MV-4-11 (cell line): ENCODE measurements at regions not wholly inside any gene's neighbourhood (a gene's known extent, or its start where the extent isn't known, plus 50 kb on each side); places are given as distances from the start of the nearest gene placed in this dataset.
"Not testable (repeated sequence)": the region's sequence is repeated elsewhere in the genome, so short reads cannot be mapped to it uniquely, and the experiment has no call there.

ENCODE experiments used
- DNase-seq: peaks from one replicate; lab custom pipeline; 2025; lab: John Stamatoyannopoulos, UW

DNA sequence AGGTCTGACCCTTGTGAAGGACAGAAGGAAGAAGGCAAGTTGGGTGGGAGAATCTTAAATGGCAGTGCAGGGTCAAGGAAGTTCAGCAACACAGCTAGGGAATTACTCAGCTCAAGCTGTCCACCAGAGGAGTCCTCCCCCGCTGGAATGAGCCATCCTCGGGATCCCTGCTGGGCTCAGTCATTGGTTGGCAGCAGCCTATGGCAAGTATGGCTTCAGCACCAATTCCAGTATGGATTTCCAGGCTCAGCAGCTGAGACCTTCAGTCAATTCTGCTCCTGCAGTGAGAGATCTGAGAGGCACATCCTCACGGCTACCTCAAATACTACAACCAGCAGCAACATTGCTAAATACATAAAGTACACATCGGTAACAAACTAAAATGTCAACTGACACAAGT is 280.6 kb upstream of the PIK3R1 start:
- no peak for DNase-seq

DNA sequence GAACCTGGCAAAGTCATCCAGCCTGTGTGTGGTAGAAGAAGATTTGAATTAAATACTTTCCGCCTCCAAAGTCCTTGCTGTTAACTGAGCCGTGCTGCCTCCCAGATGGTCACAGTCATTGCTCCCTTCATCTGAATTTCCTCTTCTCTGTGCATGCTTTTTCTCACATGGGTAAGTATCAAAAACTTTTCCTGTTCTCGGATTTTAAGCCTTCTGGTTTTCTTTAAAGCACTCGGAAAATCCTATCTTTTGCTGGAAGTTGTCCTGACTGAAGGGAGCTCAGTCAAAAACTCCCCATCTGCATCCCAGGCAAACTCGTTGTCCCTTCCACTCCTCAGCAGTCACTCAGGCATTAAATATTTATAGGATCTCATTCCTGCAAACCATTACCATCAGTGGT is 290.0 kb upstream of the PIK3R1 start:
- DNase-seq: no peak

DNA sequence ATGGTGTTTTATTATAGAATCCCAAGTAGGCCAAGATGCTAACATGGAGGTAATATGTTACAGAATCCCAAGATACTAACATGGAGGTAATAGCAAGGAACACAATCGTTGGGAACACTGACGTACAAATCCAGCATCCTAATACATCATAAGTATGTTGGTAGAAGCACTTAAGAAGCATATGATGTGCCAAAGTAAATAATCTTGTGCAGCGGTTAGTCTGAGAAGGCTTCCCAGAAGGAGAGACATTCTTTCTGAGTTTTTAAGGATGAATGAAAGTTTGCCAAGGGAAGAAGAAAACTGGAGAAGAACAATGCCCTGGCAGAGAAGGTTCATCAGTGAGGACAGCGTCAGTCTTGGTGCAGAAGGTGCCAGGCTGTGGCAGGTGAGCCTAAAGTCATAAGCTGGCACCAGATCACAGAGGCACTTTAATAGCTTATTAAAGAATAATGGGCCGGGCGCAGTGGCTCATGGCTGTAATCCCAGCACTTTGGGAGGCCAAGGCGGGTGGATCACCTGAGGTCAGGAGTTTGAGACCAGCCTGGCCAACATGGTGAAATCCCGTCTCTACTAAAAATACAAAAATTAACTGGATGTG is 294.5 kb upstream of the PIK3R1 start:
- no peak for DNase-seq

DNA sequence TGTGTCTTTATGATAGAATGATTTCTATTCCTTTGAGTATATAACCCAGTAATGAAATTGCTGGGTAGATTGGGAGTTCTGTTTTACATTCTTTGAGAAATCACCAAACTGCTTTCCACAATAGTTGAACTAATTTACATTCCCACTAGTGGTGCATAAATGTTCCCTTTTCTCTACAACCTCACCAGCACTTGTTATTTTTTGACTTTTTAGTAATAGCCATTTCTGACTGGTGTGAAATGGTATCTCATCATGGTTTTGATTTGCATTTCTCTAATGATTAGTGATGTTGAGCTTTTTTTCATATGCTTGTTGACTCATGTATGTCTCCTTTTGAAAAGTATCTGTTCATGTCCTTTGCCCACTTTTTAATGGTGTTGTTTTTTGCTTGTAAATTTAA is 296.0 kb upstream of the PIK3R1 start:
- not testable (repeated sequence) for DNase-seq

DNA sequence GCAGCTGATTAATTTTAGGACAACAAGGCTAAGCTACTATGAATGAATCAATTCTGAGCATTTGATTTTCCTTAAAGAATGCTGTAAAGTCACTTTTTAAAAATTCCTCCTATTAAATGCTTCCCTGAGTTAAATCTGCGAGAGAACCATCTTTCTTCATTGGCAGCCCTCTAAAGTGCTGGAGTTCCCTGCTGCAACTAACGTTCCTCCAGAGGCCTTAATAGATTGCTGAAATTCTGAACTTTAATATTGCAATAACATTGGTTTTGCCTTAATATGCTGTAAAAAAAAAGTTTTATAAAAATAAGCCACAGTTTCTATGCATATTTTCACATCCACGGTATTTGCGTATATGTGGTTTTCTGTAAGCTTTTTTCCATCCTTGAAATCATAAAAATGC is 298.0 kb upstream of the PIK3R1 start:
- no peak for DNase-seq

DNA sequence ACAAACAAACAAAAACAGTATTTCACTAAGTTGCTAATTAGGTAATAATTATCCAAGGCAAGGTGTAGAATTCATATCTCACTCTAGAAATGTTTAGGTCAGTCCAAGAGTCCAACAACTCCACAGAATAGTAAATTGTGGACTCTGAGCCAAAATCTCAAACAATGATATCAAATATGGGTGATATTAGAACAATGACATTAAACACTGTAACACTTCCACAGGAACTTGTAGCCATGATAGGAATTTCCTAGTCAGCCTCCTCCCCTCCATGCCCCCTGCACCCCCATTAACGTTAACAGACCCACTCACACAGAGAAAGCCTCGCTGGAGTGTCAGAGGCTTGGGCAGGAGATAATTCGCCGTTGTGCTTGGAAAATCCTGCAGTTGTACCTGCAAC is 305.0 kb upstream of the PIK3R1 start:
- DNase-seq: no peak

DNA sequence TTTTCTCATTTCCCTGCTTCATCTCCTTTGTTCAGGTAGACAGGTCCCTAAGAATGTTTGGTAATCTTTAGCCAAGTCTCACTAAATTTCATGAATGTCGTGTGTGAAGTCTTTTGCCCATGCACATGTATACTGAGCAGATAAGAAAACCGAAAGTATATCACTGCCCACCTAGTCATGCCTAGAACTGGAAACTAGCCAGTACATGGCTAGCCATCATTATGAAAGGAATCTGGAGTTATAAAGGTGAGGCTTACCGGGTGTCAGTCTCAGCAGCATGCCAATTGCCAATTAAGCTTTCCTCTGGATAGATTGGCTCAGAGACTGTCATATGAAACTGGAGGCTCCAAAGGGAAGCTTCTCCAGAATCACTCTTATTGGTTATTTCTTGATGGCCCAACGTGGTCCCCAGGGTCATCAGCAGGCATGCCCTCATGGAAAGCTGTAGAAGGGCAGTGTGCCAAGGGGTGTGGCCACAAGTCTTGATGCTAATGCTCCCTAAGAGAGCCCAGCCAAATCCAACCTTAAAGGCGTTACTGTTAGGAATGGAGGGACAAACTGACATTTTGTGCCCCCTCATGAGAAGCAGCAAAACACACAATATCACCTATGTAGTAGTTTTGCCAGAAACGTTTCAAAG is 307.3 kb upstream of the PIK3R1 start:
- DNase-seq: no peak

DNA sequence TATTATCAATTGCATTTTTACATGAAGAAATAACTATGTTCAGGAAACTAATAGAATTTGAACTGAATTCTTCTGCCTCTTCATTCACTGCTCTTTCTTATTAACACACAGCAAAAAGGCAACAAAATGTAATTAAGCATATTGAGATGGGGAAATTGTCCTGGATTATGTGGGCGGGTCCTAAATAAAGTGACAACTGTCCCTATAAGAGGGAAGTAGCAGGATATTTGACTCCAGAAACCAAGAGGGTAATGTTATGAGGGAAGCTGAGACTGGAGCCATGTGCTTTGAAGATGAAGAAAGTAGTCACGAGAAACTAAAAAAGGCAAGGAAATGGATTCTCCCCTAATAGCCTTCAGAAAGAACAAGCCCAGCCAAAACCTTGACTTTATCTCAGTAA is 311.2 kb upstream of the PIK3R1 start:
- DNase-seq: no peak

DNA sequence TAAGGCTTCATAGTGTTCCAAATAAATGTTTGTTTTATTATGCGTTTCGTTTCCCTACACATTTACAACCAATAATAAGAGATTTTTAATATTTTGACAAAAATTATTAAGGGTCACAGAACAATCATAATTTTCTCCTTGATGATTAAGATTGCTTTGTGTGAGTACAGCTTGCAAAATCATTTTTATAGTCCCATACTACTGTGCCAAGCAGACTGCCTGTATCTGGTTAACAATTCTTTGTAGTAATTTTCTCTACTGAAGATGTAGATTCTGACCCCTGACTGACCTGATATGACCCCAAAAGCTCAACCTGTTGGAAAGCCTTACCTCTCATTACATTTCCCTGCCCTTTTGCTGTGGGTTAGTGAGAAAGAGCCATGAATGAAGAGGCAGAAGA is 311.9 kb upstream of the PIK3R1 start:
- DNase-seq: no peak

DNA sequence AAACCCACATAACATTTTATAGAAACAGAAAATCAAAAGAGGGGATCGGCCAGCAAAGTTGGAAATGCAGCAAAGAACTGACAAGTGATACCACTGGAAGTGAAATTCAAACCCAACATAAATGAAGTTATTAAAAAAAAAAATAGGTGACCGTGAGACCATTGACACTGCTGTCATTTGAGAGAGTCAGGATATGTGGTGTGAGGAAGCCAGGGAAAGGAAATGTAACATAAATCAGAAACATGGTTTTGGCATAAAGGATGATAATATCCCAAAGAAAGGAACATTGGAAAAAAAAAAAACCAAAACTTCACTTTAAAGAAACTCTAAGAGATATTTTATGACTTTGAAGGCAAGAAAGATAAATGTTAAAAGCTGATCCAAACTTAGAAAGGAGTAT is 312.4 kb upstream of the PIK3R1 start:
- DNase-seq: no peak

DNA sequence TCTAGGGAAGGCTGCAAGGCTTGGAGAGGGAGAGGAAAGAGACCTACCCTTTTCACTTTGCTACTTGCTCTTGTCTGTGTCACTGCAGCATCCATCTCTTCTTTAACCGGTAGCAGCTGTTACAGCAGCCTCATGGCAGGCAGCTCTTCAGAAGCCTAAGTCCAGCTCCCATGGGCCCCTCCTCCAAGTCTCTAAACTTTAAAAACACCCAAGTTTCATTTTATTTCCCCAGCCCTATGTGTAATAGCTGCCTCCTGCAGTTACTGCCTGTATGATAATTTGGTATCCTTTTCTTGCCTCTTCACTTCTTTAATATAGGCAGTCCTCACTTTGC is 313.1 kb upstream of the PIK3R1 start:
- DNase-seq: no peak

DNA sequence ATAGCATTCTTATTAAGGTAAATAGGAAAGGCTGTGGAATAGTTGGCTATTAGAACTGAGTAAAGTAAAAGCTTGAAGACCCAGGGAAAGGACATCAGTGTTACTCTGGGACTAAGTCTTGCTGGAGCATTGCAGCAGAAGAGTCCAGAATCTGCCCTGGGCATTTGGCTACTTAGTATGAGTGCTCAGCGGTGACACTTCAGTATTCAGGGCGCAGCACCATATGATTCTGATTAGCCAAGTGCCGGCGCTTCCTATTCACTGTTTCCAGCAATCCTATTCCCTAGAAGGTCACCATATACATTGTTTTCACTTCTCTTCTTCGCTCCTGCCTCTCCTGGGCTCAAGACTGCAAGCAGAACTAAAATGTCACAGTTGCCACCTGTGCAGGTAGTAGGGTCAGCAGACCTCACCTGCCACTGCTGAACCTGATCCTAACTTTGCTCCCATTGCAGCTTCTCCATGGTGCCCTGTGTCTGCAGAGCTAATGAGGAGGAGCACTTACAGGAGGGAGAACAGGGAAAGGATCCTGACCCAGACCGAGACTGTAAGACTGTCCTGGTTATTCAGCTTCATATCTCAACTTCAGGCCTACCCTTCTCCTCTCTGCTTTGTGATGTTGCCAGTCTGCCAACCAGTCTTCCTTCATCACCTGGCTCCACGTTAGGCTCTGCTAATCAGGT is 313.6 kb upstream of the PIK3R1 start:
- DNase-seq: no peak

DNA sequence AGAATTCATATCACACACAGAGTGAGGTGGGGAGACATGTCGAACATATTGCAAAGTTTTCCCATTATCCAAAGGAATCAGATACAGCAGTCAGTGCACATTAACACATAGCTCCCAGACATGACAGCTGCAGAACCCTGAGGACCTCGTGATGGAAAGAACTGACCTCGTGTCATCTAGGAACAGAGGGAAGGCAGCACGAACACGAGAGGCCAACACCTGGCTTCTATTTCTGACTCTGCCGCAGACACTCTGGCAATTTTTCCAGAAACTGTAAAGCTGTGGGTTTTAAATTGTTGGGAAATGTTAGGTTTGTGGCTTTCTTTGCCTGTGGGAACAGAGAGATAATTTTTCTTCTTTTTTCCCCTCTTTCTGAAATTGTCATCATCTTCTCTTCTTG is 315.0 kb upstream of the PIK3R1 start:
- no peak for DNase-seq

DNA sequence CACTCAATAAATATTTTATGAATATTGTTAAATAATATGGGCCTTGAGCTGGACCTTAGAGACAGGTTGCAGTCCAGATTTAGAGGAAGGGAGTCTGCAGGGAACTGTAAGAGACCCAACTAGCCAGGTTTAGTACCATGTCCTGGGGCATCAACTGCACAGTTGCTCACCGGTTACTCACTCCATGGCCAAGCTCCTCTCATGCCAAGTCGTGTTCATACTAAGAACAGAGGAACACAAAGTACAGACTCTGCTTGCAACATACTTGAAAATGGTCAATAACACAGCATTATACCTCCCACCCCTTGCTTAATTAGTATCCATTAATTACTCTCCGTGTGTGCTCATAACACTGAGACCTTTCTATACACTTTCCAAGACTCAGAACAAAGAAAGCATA is 317.6 kb upstream of the PIK3R1 start:
- DNase-seq: no peak

DNA sequence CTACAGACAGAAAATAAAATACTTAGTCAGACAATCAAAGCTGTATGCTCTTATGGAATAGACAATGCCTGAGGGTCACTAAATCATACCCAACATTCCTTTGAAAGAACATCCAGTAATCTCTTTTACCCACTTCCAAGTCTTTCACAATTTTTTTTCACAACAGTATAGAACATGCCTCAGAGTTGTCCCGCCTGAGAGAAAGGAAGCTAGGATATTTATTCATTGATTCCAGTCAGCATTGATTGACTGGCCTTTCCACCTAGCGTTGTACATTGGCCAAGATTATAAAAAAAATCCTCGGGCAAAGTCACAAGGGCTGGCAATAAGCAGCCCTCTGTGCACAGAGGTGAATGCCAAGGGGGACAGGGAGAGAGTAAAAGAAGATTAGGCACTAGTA is 318.1 kb upstream of the PIK3R1 start:
- no peak for DNase-seq

DNA sequence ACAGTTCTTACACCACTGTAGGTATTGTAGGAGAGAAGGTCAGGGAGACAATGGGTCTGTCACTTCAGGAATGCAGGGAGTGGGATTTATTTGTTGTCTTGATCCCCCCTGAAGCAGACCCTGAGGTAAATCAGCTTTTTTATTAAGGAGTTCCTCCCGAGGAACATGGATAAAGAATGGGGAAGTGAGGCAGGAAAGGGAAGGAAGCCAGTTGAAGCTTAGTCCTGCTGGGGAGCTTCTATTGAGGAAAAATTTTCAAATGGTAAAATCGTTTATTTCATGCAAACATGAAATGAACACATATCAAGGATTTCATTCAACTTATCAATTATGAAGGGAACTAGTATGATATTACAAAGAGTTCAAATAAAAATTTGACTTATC is 318.6 kb upstream of the PIK3R1 start:
- DNase-seq: no peak

DNA sequence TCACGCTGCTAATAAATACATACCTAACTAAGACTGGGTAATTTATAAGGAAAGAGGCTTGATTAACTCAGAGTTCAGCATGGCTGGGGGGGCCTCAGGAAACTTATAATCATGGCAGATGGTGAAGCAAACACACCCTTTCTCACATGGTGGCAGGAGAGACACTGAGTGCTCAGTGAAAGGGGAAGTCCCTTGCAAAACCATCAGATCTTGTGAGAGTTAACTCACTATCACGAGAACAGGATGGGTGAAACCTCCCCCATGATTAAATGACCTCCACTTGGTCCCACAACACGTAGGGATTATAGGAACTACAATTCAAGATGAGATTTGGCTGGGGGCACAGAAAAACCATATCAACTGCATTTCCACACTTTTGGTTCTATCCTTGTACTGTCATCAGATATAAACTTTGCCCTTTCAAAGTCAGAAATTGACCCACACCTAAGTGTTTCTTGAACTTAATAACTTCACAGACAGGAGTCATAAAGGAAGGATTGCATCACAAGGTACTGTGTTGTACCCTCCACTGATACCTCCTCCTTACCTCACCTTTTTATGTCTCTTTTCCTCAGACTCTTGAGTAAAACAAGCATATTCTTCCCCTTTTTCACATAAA is 319.1 kb upstream of the PIK3R1 start:
- DNase-seq: peak; percentile 63

DNA sequence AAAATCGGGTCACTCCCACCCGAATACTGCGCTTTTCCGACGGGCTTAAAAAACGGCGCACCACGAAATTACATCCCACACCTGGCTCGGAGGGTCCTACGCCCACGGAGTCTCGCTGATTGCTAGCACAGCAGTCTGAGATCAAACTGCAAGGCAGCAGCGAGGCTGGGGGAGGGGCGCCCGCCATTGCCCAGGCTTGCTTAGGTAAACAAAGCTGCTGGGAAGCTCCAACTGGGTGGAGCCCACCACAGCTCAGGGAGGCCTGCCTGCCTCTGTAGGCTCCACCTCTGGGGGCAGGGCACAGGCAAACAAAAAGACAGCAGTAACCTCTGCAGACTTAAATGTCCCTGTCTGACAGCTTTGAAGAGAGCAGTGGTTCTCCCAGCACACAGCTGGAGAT is 325.7 kb upstream of the PIK3R1 start:
- not testable (repeated sequence) for DNase-seq

DNA sequence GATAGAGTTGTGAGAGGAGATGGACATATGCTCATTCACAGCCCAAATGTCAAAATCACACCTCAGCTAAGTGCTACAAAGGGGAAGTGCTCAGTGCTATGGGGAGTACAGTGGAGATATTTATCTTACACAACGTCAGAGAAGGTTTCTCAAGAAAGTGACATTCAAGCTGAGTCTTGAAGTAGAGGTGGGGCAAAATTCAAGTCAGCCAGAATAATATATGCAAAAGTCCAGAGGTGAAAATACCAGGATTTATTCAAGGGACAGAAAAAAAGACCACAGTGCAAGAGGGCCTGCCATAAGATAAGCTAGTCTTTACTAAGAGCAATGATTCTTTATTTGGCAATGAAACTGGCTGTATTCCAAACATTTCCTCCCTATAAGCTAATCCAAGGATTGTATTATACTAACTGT is 327.8 kb upstream of the PIK3R1 start:
- peak; percentile 56 for DNase-seq

DNA sequence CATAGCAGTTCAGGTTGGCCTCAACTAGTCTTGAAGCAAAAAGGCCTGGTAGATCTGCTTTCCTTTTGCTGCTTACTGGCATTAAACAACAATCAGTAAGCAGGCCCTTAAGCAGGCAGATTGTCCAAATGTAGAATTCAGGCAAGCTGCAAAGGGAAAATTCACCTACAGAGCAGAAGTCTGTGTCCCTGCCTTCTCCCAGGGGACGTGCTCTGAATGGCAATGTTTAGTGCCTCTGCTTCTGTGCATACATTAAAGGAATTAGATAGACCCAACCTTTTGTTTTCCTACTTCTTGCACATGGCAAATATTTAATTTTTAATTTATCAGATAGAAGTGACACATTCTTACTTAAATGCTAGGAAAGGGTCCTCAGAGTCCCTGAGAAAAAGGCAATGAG is 328.8 kb upstream of the PIK3R1 start:
- DNase-seq: no peak

DNA sequence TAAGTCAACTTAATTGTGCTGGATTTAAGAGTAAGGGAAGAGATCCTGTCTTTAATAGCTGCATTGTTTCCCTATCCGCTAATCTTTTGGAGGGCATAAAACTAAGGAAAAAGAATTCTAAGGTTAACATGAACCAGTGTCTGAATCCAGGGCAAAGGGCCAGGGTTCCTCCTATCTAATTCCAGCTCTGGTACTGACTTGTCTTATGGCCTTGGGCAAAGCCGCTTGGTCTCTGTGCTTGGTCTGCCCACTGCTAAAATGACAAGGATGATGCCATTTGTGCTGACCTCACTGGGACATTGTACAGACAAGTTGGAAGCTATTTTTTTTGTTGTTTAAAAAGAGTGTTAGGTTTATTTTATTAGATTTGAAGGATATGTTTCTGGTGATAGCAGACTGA is 334.7 kb upstream of the PIK3R1 start:
- DNase-seq: no peak

DNA sequence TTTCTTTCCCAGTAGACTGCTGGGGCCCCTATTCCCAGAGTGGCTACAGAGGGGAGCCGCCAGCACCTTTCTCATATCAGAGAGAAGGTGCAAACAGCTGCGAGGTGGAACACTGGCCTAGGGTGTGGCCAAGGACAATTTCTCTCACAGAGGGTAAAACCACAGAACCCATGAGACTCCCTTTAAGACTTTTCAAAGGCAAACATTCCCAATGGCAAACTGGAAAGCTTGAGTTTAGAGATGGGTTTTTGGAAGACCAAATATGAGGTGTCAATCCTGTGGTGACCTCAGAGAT is 335.1 kb upstream of the PIK3R1 start:
- no peak for DNase-seq

DNA sequence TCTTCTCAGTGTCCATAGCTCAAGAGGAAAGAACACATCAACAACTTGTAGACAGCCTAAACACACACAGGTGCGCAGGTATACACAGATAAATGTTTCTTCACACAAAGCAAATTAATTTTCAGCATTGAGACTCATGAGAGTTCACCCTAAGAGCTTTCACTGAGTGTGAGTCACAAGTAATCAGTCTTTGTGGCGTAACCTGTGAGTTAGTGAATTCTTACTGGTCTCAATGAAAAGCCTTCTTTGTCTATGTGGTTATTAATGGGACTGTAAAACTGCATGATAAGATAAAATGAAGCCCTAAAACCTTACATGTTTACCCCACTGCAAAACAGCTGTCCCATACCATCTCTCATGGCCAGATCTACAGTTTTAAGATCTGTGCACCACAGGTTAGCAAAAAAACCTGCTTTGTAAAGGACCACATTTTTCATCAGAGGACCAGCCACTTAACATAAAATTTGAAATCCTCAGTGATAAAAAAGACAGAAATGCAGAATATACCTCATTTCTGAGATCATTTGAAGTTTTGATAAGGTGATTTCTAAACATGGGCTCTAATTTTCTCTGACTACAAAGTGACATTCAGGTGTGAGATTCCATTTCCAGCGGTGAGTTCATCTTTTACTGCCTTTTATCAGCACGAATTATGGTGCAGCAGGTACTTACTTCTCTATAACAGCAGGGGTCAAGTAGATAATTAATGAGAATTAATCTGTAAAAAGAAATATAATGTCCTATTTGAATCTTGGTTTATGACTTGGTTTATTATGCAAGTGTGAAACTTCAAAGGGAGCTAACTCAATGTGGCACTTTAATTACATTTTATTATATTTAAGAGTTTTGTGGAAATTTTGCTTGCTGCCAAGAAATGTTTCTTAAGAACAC is 335.7 kb upstream of the PIK3R1 start:
- DNase-seq: no peak
